SK-N-SH (cell line): ENCODE measurements at regions not wholly inside any gene's neighbourhood (a gene's known extent, or its start where the extent isn't known, plus 50 kb on each side); places are given as distances from the start of the nearest gene placed in this dataset.

Experiments used
- CHD2 ChIP-seq: fragments of 150-350 bp; IDR thresholded peaks from 2 replicates; pipeline ENCODE4 v1.6.1; 2018; ENCODE audit warnings: low read length; ENCODE audit not compliant: partially characterized antibody
- FOXJ3 ChIP-seq: sonication (generic); formaldehyde crosslinking; IDR thresholded peaks from 2 replicates; pipeline ENCODE4 v1.5.1; 2020; ENCODE audit warnings: mild to moderate bottlenecking, missing genetic modification reagents
- JUND ChIP-seq: IDR thresholded peaks from 2 replicates; pipeline ENCODE4 v1.4.0; 2012
- RFX5 ChIP-seq: IDR thresholded peaks from 2 replicates; pipeline ENCODE4 v1.6.1; 2012; ENCODE audit warnings: mild to moderate bottlenecking, improper control_type of control experiment, low read length
- RXRA ChIP-seq: IDR thresholded peaks from 2 replicates; pipeline ENCODE4 v1.4.0; 2012; ENCODE audit warnings: low read depth, mild to moderate bottlenecking, borderline replicate concordance
- SMC3 ChIP-seq: IDR thresholded peaks from 2 replicates; pipeline ENCODE4 v1.6.1; 2012; ENCODE audit warnings: low read depth, low read length, improper control_type of control experiment
- TAF1 ChIP-seq: IDR thresholded peaks from 2 replicates; pipeline ENCODE4 v1.6.1; 2012; ENCODE audit warnings: low read depth, mild to moderate bottlenecking, low read length, moderate library complexity, borderline replicate concordance
- YY1 ChIP-seq: IDR thresholded peaks from 2 replicates; pipeline ENCODE4 v1.4.0; 2012; ENCODE audit warnings: low read depth, mild to moderate bottlenecking
- TF ChIP-seq, protein P1 (sequence below): fragments of 200-600 bp; sonication (generic); IDR thresholded peaks from 2 replicates; pipeline ENCODE4 v1.6.1; 2017; ENCODE audit warnings: antibody characterized with exemption, mild to moderate bottlenecking, moderate library complexity
- TF ChIP-seq, protein P2 (sequence below): IDR thresholded peaks from 2 replicates; pipeline ENCODE4; 2012
- TF ChIP-seq, protein P3 (sequence below): IDR thresholded peaks from 2 replicates; pipeline ENCODE4 v1.4.0; 2012; ENCODE audit warnings: low read depth, borderline replicate concordance

DNA sequence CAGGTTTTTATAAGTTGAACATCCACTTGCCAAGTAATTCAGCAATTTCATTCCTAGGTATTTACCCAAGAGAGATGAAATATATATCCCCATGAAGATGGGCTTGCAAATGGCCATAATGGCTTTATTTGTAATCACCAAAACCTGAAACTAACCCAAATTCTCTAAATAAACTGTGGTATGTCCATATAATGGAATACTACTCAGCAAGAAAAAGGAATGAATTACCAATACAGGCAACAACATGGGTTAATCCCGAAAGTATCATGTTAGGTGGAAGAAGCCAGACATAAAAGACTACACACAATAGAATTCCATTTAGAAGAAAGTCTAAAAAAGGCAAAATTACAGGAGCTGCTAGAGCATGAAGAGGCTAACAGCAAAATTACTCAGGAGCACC lies 101.4 kb upstream of the PPP2R2D start:
- TF ChIP-seq RFX5 (no peak), JUND (no peak), YY1 (no peak), RXRA (no peak), SMC3 (no peak), TAF1 (no peak), FOXJ3 (CRISPR knock-in tag) (no peak), CHD2 (no peak)
- TF ChIP-seq, protein P1, sequence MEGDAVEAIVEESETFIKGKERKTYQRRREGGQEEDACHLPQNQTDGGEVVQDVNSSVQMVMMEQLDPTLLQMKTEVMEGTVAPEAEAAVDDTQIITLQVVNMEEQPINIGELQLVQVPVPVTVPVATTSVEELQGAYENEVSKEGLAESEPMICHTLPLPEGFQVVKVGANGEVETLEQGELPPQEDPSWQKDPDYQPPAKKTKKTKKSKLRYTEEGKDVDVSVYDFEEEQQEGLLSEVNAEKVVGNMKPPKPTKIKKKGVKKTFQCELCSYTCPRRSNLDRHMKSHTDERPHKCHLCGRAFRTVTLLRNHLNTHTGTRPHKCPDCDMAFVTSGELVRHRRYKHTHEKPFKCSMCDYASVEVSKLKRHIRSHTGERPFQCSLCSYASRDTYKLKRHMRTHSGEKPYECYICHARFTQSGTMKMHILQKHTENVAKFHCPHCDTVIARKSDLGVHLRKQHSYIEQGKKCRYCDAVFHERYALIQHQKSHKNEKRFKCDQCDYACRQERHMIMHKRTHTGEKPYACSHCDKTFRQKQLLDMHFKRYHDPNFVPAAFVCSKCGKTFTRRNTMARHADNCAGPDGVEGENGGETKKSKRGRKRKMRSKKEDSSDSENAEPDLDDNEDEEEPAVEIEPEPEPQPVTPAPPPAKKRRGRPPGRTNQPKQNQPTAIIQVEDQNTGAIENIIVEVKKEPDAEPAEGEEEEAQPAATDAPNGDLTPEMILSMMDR, result no peak
- TF ChIP-seq, protein P2, sequence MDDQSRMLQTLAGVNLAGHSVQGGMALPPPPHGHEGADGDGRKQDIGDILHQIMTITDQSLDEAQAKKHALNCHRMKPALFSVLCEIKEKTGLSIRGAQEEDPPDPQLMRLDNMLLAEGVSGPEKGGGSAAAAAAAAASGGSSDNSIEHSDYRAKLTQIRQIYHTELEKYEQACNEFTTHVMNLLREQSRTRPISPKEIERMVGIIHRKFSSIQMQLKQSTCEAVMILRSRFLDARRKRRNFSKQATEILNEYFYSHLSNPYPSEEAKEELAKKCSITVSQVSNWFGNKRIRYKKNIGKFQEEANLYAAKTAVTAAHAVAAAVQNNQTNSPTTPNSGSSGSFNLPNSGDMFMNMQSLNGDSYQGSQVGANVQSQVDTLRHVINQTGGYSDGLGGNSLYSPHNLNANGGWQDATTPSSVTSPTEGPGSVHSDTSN, result no peak
- TF ChIP-seq, protein P3, sequence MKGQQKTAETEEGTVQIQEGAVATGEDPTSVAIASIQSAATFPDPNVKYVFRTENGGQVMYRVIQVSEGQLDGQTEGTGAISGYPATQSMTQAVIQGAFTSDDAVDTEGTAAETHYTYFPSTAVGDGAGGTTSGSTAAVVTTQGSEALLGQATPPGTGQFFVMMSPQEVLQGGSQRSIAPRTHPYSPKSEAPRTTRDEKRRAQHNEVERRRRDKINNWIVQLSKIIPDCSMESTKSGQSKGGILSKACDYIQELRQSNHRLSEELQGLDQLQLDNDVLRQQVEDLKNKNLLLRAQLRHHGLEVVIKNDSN, result no peak
